ENCODE measurements at regions not wholly inside any gene's neighbourhood (a gene's known extent, or its start where the extent isn't known, plus 50 kb on each side); places are given as distances from the start of the nearest gene placed in this dataset.

DNA sequence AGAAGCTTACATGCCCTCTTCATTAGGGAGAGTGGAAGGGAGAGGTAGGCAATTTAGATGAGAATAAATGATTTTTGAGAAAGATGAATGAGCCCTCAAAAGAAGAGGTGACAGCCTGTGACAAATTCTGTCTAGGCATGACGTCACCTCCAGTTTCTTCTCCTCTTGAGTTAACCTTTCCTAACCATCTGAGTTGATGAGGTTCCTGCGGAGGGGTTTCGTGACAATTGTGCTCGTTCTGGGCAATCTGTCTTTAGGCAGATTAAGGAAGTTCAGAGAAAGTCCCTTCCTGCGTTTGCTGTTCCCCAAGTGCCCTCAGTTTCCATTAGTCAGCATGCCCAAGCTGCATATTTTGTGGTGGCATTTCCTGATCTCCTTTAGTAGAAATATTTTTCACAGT is 640.2 kb upstream of the SYT4 start:
- Histone ChIP-seq H3K27ac (ENCODE audit: low read depth, low read length) (no peak overlapping the region), H3K9me3 (ENCODE audit: insufficient read depth, low read depth, low read length) (no peaks in the 10 kb centered on the region), H3K4me3 (ENCODE audit: low read length) (no peak overlapping the region), H3K4me1 (ENCODE audit: insufficient read depth, low read length) (peaks cover 21% of the 10 kb centered on the region), H3K36me3 (ENCODE audit: insufficient read depth, low read length) (no peaks in the 10 kb centered on the region), H3K9ac (ENCODE audit: low read depth, low read length) (no peak overlapping the region), H3K27me3 (ENCODE audit: insufficient read depth, low read length) (no peaks in the 10 kb centered on the region)
- 98% methylated on average over 5 of the region's 5 CpGs for WGBS

- H3K4me1 ChIP-seq (ENCODE audit: insufficient read depth, low read length), result peaks cover 19% of the 10 kb centered on the region
- no peak overlapping the region for H3K27ac ChIP-seq (ENCODE audit: low read depth, low read length)
- H3K9ac ChIP-seq (ENCODE audit: low read depth, low read length), result no peak overlapping the region
- no peak overlapping the region for H3K4me3 ChIP-seq (ENCODE audit: low read length)
- no peaks in the 10 kb centered on the region for H3K27me3 ChIP-seq (ENCODE audit: insufficient read depth, low read length)
- no peaks in the 10 kb centered on the region for H3K9me3 ChIP-seq (ENCODE audit: insufficient read depth, low read depth, low read length)
- no peaks in the 10 kb centered on the region for H3K36me3 ChIP-seq (ENCODE audit: insufficient read depth, low read length)
Observed at GRCh38 chr18:43919551-43919950, 642.3 kb upstream of the SYT4 start.

- H3K9ac ChIP-seq (ENCODE audit: low read depth, low read length), result no peak overlapping the region
- H3K4me1 ChIP-seq (ENCODE audit: insufficient read depth, low read length), result no peaks in the 10 kb centered on the region
- H3K27me3 ChIP-seq (ENCODE audit: insufficient read depth, low read length), result no peaks in the 10 kb centered on the region
- H3K4me3 ChIP-seq (ENCODE audit: low read length), result no peak overlapping the region
- H3K9me3 ChIP-seq (ENCODE audit: insufficient read depth, low read depth, low read length), result no peaks in the 10 kb centered on the region
- no peak overlapping the region for H3K27ac ChIP-seq (ENCODE audit: low read depth, low read length)
- WGBS, result 94% methylated on average over 3 of the region's 3 CpGs
- H3K36me3 ChIP-seq (ENCODE audit: insufficient read depth, low read length), result no peaks in the 10 kb centered on the region
Observed at GRCh38 chr18:43931439-43931838, 654.1 kb upstream of the SYT4 start.

DNA sequence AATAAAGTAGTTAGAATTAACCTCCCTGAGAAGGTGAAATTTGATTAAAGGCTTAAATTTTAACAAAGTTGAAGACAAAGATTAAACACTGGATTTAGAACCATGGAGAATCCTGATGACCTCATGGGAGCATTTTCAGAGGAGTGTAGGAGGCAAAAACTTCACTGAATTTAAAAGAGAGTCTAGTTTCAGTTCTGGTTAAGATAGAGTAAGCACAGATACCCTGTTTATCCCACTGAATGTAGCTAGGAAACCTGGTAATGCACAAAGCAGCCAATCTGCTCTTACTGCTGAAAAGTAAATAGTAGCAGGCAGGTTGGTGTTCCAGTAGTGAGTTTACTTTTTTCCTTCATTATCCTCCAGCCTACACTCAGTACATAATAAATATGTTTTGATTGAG is 654.9 kb upstream of the SYT4 start:
- Histone ChIP-seq H3K27ac (ENCODE audit: low read depth, low read length) (no peak overlapping the region), H3K36me3 (ENCODE audit: insufficient read depth, low read length) (no peaks in the 10 kb centered on the region), H3K9me3 (ENCODE audit: insufficient read depth, low read depth, low read length) (no peaks in the 10 kb centered on the region), H3K4me1 (ENCODE audit: insufficient read depth, low read length) (no peaks in the 10 kb centered on the region), H3K9ac (ENCODE audit: low read depth, low read length) (no peak overlapping the region), H3K4me3 (ENCODE audit: low read length) (no peak overlapping the region), H3K27me3 (ENCODE audit: insufficient read depth, low read length) (no peaks in the 10 kb centered on the region)

DNA sequence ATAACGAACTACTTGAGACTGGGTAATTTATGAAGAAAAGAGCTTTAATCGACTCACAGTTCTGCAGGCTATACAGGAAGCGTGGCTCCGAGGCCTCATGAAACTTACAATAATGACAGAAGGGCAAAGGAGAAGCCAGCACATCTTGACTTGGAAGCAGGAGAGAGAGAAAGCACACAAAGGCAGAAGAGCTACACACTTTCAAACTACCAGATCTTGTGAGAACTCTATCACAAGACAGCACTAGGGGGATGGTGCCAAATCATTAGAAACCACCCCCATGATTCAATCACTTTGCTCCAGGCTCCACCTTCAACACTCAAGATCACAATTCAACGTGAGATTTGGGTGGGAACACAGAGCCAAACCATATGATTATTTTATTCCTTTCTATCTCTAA is 655.9 kb upstream of the SYT4 start:
- H3K27me3 ChIP-seq (ENCODE audit: insufficient read depth, low read length), result no peaks in the 10 kb centered on the region
- WGBS, result 80% methylated on average over 5 of the region's 5 CpGs
- H3K4me3 ChIP-seq (ENCODE audit: low read length), result no peak overlapping the region
- H3K9ac ChIP-seq (ENCODE audit: low read depth, low read length), result no peak overlapping the region
- no peaks in the 10 kb centered on the region for H3K36me3 ChIP-seq (ENCODE audit: insufficient read depth, low read length)
- H3K9me3 ChIP-seq (ENCODE audit: insufficient read depth, low read depth, low read length), result no peaks in the 10 kb centered on the region
- H3K4me1 ChIP-seq (ENCODE audit: insufficient read depth, low read length), result no peaks in the 10 kb centered on the region
- no peak overlapping the region for H3K27ac ChIP-seq (ENCODE audit: low read depth, low read length)

DNA sequence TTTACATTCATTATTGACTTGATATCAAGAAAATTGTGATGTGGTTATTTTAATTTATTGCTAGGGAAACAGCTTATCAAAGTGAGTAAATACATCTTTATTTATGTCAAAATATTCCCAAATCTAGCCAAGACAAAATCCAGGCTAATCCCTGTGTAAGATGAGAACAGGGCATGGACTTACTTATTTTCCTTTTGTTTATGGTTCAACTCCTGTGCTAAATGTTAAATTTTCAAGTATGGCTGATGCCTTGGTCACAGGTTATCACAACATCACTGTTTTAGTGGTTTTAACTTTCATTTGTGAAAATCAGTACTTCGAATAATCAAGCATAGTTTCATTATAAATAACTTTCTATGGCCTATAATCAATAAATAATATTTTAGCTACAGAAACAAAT is 657.0 kb upstream of the SYT4 start:
- H3K27ac ChIP-seq (ENCODE audit: low read depth, low read length), result no peak overlapping the region
- no peak overlapping the region for H3K4me3 ChIP-seq (ENCODE audit: low read length)
- WGBS, result no CpG with 5 or more reads among the region's 1 CpG

GRCh38 chr18:43934781-43935471 is 657.6 kb upstream of the SYT4 start:
- 100% methylated on average over 1 of the region's 4 CpGs for WGBS
- H3K9me3 ChIP-seq (ENCODE audit: insufficient read depth, low read depth, low read length), result no peaks in the 10 kb centered on the region
- no peak overlapping the region for H3K27ac ChIP-seq (ENCODE audit: low read depth, low read length)
- H3K4me1 ChIP-seq (ENCODE audit: insufficient read depth, low read length), result no peaks in the 10 kb centered on the region
- H3K36me3 ChIP-seq (ENCODE audit: insufficient read depth, low read length), result no peaks in the 10 kb centered on the region
- H3K27me3 ChIP-seq (ENCODE audit: insufficient read depth, low read length), result no peaks in the 10 kb centered on the region
- no peak overlapping the region for H3K4me3 ChIP-seq (ENCODE audit: low read length)
- no peak overlapping the region for H3K9ac ChIP-seq (ENCODE audit: low read depth, low read length)

More for the DNA sequence above, 657.0 kb upstream of the SYT4 start:
- Histone ChIP-seq H3K4me1 (ENCODE audit: insufficient read depth, low read length) (no peaks in the 10 kb centered on the region), H3K36me3 (ENCODE audit: insufficient read depth, low read length) (no peaks in the 10 kb centered on the region), H3K9ac (ENCODE audit: low read depth, low read length) (no peak overlapping the region), H3K27me3 (ENCODE audit: insufficient read depth, low read length) (no peaks in the 10 kb centered on the region), H3K9me3 (ENCODE audit: insufficient read depth, low read depth, low read length) (no peaks in the 10 kb centered on the region)

GRCh38 chr18:43936176-43936575 is 658.9 kb upstream of the SYT4 start:
- no peaks in the 10 kb centered on the region for H3K4me1 ChIP-seq (ENCODE audit: insufficient read depth, low read length)
- WGBS, result 100% methylated on average over 1 of the region's 4 CpGs
- H3K36me3 ChIP-seq (ENCODE audit: insufficient read depth, low read length), result no peaks in the 10 kb centered on the region
- H3K9me3 ChIP-seq (ENCODE audit: insufficient read depth, low read depth, low read length), result no peaks in the 10 kb centered on the region
- H3K9ac ChIP-seq (ENCODE audit: low read depth, low read length), result no peak overlapping the region
- no peaks in the 10 kb centered on the region for H3K27me3 ChIP-seq (ENCODE audit: insufficient read depth, low read length)
- no peak overlapping the region for H3K4me3 ChIP-seq (ENCODE audit: low read length)
- no peak overlapping the region for H3K27ac ChIP-seq (ENCODE audit: low read depth, low read length)

DNA sequence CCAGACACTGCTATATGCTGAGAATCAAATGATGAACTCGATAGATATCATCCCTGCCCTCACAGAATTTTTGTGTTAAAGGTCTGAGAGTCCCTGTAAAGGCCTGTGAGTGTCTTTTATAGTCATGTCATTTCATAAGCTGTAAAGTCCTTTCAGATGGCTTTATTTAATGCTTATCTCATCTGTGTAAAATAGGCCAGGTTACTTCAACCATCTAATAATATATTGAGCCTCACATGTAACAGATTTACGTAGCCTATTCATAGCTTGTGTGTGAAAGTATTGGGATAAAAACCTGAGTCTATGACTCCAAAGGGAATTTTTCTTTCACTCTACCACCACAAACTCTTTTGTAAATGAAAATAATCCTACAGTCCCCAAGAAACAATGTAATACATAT is 672.0 kb upstream of the SYT4 start:
- WGBS, result 90% methylated on average over 1 of the region's 2 CpGs
- no peak overlapping the region for H3K4me3 ChIP-seq (ENCODE audit: low read length)
- H3K9me3 ChIP-seq (ENCODE audit: insufficient read depth, low read depth, low read length), result 0 out of 2 replicates have a peak, but pooled peaks cover 12% of the 10 kb centered on the region
- H3K9ac ChIP-seq (ENCODE audit: low read depth, low read length), result no peak overlapping the region
- no peak overlapping the region for H3K27ac ChIP-seq (ENCODE audit: low read depth, low read length)
- H3K27me3 ChIP-seq (ENCODE audit: insufficient read depth, low read length), result no peaks in the 10 kb centered on the region
- H3K4me1 ChIP-seq (ENCODE audit: insufficient read depth, low read length), result no peaks in the 10 kb centered on the region
- no peaks in the 10 kb centered on the region for H3K36me3 ChIP-seq (ENCODE audit: insufficient read depth, low read length)

- 97% methylated on average over 3 of the region's 3 CpGs for WGBS
- H3K9ac ChIP-seq (ENCODE audit: low read depth, low read length), result no peak overlapping the region
- H3K4me1 ChIP-seq (ENCODE audit: insufficient read depth, low read length), result no peaks in the 10 kb centered on the region
- no peaks in the 10 kb centered on the region for H3K36me3 ChIP-seq (ENCODE audit: insufficient read depth, low read length)
- H3K27me3 ChIP-seq (ENCODE audit: insufficient read depth, low read length), result no peaks in the 10 kb centered on the region
- no peak overlapping the region for H3K4me3 ChIP-seq (ENCODE audit: low read length)
- 0 out of 2 replicates have a peak, but pooled peaks cover 12% of the 10 kb centered on the region for H3K9me3 ChIP-seq (ENCODE audit: insufficient read depth, low read depth, low read length)
- no peak overlapping the region for H3K27ac ChIP-seq (ENCODE audit: low read depth, low read length)
Observed at GRCh38 chr18:43950062-43950461, 672.8 kb upstream of the SYT4 start.

DNA sequence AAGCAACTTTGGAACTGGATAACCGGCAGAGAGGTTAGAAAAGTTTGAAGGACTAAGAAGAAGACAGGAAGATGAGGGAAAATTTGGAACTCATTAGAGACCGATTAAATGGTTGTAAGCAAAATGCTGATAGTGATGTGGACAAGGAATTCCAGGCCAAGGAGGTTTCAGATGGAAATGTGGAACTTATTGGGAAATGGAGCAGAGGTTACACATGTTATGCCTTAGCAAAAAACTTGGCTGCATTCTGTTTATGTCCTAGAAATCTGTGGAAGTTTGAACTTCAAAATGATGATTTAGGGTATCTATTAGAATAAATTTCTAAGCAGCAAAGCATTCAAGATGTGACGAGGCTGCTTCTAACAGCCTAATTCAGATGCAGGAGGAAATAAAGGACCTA is 675.1 kb upstream of the SYT4 start:
- 91% methylated on average over 3 of the region's 3 CpGs for WGBS

DNA sequence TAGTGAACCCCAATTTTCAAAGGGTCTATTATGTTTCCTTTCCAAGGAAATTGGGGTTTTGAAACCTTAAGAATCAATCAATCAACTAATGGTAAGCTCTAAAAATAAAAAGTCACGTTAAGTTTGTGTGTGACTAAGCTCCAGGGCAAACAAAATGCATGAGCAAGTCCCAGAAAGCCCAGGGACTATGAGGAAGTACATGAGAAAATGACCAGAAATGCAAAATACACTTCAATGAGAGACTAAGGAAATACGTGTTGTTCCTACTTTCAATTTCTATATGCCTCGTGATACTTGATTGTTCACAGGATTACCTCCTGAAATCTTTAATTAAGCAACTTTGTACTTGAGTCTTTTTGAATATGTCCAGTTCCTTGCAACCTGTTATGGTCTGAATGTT is 684.4 kb upstream of the SYT4 start:
- no peaks in the 10 kb centered on the region for H3K36me3 ChIP-seq (ENCODE audit: insufficient read depth, low read length)
- no peak overlapping the region for H3K27ac ChIP-seq (ENCODE audit: low read depth, low read length)
- H3K4me3 ChIP-seq (ENCODE audit: low read length), result no peak overlapping the region
- no peaks in the 10 kb centered on the region for H3K9me3 ChIP-seq (ENCODE audit: insufficient read depth, low read depth, low read length)
- 84% methylated on average over 3 of the region's 3 CpGs for WGBS
- no peaks in the 10 kb centered on the region for H3K4me1 ChIP-seq (ENCODE audit: insufficient read depth, low read length)
- no peak overlapping the region for H3K9ac ChIP-seq (ENCODE audit: low read depth, low read length)
- no peaks in the 10 kb centered on the region for H3K27me3 ChIP-seq (ENCODE audit: insufficient read depth, low read length)

More for the DNA sequence above, 675.1 kb upstream of the SYT4 start:
- H3K4me1 ChIP-seq (ENCODE audit: insufficient read depth, low read length), result no peaks in the 10 kb centered on the region
- H3K9me3 ChIP-seq (ENCODE audit: insufficient read depth, low read depth, low read length), result 0 out of 2 replicates have a peak, but pooled peaks cover 12% of the 10 kb centered on the region
- H3K27me3 ChIP-seq (ENCODE audit: insufficient read depth, low read length), result no peaks in the 10 kb centered on the region
- H3K36me3 ChIP-seq (ENCODE audit: insufficient read depth, low read length), result no peaks in the 10 kb centered on the region
- no peak overlapping the region for H3K9ac ChIP-seq (ENCODE audit: low read depth, low read length)
- H3K27ac ChIP-seq (ENCODE audit: low read depth, low read length), result no peak overlapping the region
- H3K4me3 ChIP-seq (ENCODE audit: low read length), result no peak overlapping the region

Data from HUES64 (cell line).